Endothelial cell of umbilical vein (primary cell): ENCODE measurements at regions not wholly inside any gene's neighbourhood (a gene's known extent, or its start where the extent isn't known, plus 50 kb on each side); places are given as distances from the start of the nearest gene placed in this dataset.

Experiments used
- BruUV-seq: library from RNA; stranded (reverse); fragments of 400-500 nt; replicated peaks from 2 replicates; lab custom pipeline; 2021; lab: Mats Ljungman, UMichigan
- CTCF ChIA-PET: fragments of 300-600, 350-600 bp; sonication (Branson Sonifier 250); formaldehyde crosslinking; loops from one replicate; lab custom pipeline; 2021; ENCODE audit warnings: antibody characterized with exemption, inconsistent platforms; lab: Charles Lee
- POLR2A ChIA-PET: fragments of 300-600, 350-600 bp; sonication (Branson Sonifier 250); formaldehyde crosslinking; loops from one replicate; lab custom pipeline; 2021; ENCODE audit warnings: antibody characterized with exemption, inconsistent platforms; lab: Charles Lee
- DNase-seq: peaks from one replicate; pipeline ENCODE4 v3.0.0-alpha.2; 2011; ENCODE audit warnings: low read depth, low spot score
- FAIRE-seq: peaks from 2 replicates; lab custom pipeline; 2011; peaks lifted over from hg19 to GRCh38; lab: Jason Lieb, UNC
- H2AFZ ChIP-seq: 2 replicates; pipeline ENCODE4 v1.6.0; 2012; ENCODE audit warnings: low read depth, low read length, control low read depth, inconsistent platforms
- H3K27ac ChIP-seq: 2 replicates; pipeline ENCODE4 v1.5.1; 2011; ENCODE audit warnings: low read depth, mild to moderate bottlenecking, control low read depth, low read length, moderate library complexity; ENCODE audit not compliant: insufficient read depth
- H3K27me3 ChIP-seq, 2 experiments: 2 replicates each; pipeline versions ENCODE4 v1.6.0 to v1.6.1; 2011; ENCODE audit warnings: low read length in 2 of 2, mixed read lengths in 1 of 2; ENCODE audit not compliant: control insufficient read depth in 2 of 2, insufficient read depth in 2 of 2
- H3K36me3 ChIP-seq, 2 experiments: 2 replicates in 1 of 2; 3 replicates in 1 of 2; pipeline ENCODE4 v1.5.1; 2011; ENCODE audit warnings: low read length in 2 of 2, mild to moderate bottlenecking in 1 of 2, moderate library complexity in 1 of 2; ENCODE audit not compliant: control insufficient read depth in 2 of 2, insufficient read depth in 2 of 2; ENCODE audit errors: extremely low read depth in 1 of 2
- H3K4me1 ChIP-seq: 3 replicates; pipeline ENCODE4 v1.5.1; 2011; ENCODE audit warnings: mild to moderate bottlenecking, low read length; ENCODE audit not compliant: control insufficient read depth, insufficient read depth; ENCODE audit errors: extremely low read depth
- H3K4me2 ChIP-seq: 2 replicates; pipeline ENCODE4 v1.6.1; 2011; ENCODE audit warnings: low read length, control low read depth, mixed read lengths; ENCODE audit not compliant: insufficient read depth
- H3K4me3 ChIP-seq, 3 experiments: fragments of 200-600 bp in 1 of 3; sonication (generic), shearing (Covaris generic) in 1 of 3; replicated peaks in 1 of 3; 2 replicates each; pipeline ENCODE4 v1.5.1; 2011 to 2016; ENCODE audit warnings: control low read depth in 3 of 3, low read length in 3 of 3, mild to moderate bottlenecking in 2 of 3, inconsistent platforms in 1 of 3, low read depth in 1 of 3, moderate library complexity in 1 of 3; ENCODE audit not compliant: insufficient read depth in 1 of 3
- H3K79me2 ChIP-seq: 2 replicates; pipeline ENCODE4 v1.6.0; 2012; ENCODE audit warnings: low read length, inconsistent platforms; ENCODE audit not compliant: control insufficient read depth, insufficient read depth
- H3K9ac ChIP-seq: replicated peaks from 2 replicates; pipeline ENCODE3; 2011; ENCODE audit warnings: low read length, control low read depth; ENCODE audit not compliant: insufficient read depth; ENCODE audit errors: extremely low read depth
- H3K9me1 ChIP-seq: replicated peaks from 3 replicates; pipeline ENCODE4 v1.6.0; 2011; ENCODE audit warnings: mild to moderate bottlenecking, low read length; ENCODE audit not compliant: control insufficient read depth, insufficient read depth; ENCODE audit errors: extremely low read depth
- H3K9me3 ChIP-seq: replicated peaks from 2 replicates; pipeline ENCODE4 v1.5.1; 2012; ENCODE audit warnings: low read length, inconsistent platforms; ENCODE audit not compliant: control insufficient read depth, insufficient read depth
- H4K20me1 ChIP-seq: replicated peaks from 2 replicates; pipeline ENCODE3; 2011; ENCODE audit warnings: mild to moderate bottlenecking, low read length; ENCODE audit not compliant: control insufficient read depth, insufficient read depth; ENCODE audit errors: extremely low read depth
- FOS ChIP-seq: IDR thresholded peaks from 2 replicates; pipeline ENCODE4 v1.6.1; 2011; ENCODE audit warnings: mild to moderate bottlenecking, low read length, moderate library complexity, borderline replicate concordance; ENCODE audit not compliant: insufficient read depth
- GATA2 ChIP-seq: IDR thresholded peaks from 2 replicates; pipeline ENCODE4 v1.7.0; 2011; ENCODE audit warnings: low read depth, mild to moderate bottlenecking, moderate library complexity, mixed read lengths, low read length; ENCODE audit not compliant: insufficient read length, insufficient read depth
- JUN ChIP-seq: IDR thresholded peaks from 2 replicates; pipeline ENCODE4 v1.6.1; 2011; ENCODE audit warnings: borderline replicate concordance, low read depth; ENCODE audit not compliant: insufficient read length, insufficient read depth
- MYC ChIP-seq: IDR thresholded peaks from one replicate; pipeline ENCODE4 v1.6.1; 2011; ENCODE audit warnings: mild to moderate bottlenecking, low read depth, low read length
- POLR2A ChIP-seq: IDR thresholded peaks from 2 replicates; pipeline ENCODE4 v1.6.1; 2012; ENCODE audit warnings: low read depth, mild to moderate bottlenecking, control low read depth, low read length
- POLR2AphosphoS5 ChIP-seq: IDR thresholded peaks from 2 replicates; pipeline ENCODE4 v1.6.1; 2012; ENCODE audit warnings: low read depth, mild to moderate bottlenecking, control low read depth, low read length, moderate library complexity; ENCODE audit not compliant: insufficient read depth
- dilution Hi-C: fragments of 300-500 bp; cut with MboI; formaldehyde crosslinking; loops from one replicate; pipeline ENCODE4 v1.15.0; 2019; ENCODE audit warnings: low sequenced_read_pairs; ENCODE audit not compliant: extremely low pct_ligation_motif_present
- intact Hi-C: fragments of 100-400 bp; cut with micrococcal nuclease; formaldehyde crosslinking; loops from one replicate; pipeline ENCODE4 v1.10.0; 2022
- TF ChIP-seq, protein P1 (sequence below): IDR thresholded peaks from 2 replicates; pipeline ENCODE4 v1.6.1; 2011; ENCODE audit not compliant: insufficient read depth, insufficient read length
- TF ChIP-seq, protein P2 (sequence below), 2 donors: IDR thresholded peaks; 1 replicate in 1 of 2; 2 replicates in 1 of 2; pipeline ENCODE4 v1.5.1; 2011; ENCODE audit warnings: low read length in 2 of 2, mild to moderate bottlenecking in 2 of 2, moderate library complexity in 2 of 2, control low read depth in 1 of 2, inconsistent platforms in 1 of 2, low read depth in 1 of 2; ENCODE audit not compliant: insufficient read depth in 1 of 2; ENCODE audit errors: extremely low read depth in 1 of 2

DNA sequence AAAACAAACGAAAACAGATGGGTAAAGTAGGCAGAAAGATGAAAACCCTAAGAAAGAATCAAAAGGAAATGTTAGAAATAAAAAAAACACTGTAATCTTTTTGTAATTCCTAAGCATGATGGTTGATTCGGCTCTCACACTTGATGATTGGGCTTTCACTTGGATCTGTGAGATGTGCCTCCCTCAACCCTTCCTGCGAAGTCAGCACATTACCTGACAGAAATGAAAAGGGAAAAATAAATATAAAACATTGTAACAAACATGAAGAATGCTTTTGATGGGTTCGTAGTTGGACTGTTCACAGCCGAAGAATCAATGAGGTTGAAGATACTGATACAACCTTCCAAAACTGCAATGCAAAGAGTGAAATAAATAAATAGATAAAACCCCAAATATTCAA, 99.8 kb downstream of the AKR1D1 start:
- Histone ChIP-seq H2AFZ (no peak overlapping the region), H3K9me3 (no peaks in the 10 kb centered on the region), H3K27me3 (no peaks in the 10 kb centered on the region), H3K27ac (no peak overlapping the region), H3K36me3 (no peaks in the 10 kb centered on the region), H3K9me1 (no peaks in the 10 kb centered on the region), H3K4me2 (no peak overlapping the region), H3K9ac (no peak overlapping the region), H4K20me1 (no peaks in the 10 kb centered on the region), H3K79me2 (no peaks in the 10 kb centered on the region), H3K4me1 (no peaks in the 10 kb centered on the region), H3K4me3 (no peak overlapping the region)
- dilution Hi-C loops (no loop called here), intact Hi-C loops (no loop called here)
- BruUV-seq, result no TSS peak
- FAIRE-seq (no peak), DNase-seq (no peak)
- ChIA-PET POLR2A (no interaction called here), CTCF (no interaction called here)
- no peak for TF ChIP-seq FOS
- TF ChIP-seq POLR2AphosphoS5, result no peak
- no peak for TF ChIP-seq JUN
- TF ChIP-seq, protein P1, sequence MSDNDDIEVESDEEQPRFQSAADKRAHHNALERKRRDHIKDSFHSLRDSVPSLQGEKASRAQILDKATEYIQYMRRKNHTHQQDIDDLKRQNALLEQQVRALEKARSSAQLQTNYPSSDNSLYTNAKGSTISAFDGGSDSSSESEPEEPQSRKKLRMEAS, result no peak
- TF ChIP-seq MYC, result no peak
- TF ChIP-seq, protein P2, sequence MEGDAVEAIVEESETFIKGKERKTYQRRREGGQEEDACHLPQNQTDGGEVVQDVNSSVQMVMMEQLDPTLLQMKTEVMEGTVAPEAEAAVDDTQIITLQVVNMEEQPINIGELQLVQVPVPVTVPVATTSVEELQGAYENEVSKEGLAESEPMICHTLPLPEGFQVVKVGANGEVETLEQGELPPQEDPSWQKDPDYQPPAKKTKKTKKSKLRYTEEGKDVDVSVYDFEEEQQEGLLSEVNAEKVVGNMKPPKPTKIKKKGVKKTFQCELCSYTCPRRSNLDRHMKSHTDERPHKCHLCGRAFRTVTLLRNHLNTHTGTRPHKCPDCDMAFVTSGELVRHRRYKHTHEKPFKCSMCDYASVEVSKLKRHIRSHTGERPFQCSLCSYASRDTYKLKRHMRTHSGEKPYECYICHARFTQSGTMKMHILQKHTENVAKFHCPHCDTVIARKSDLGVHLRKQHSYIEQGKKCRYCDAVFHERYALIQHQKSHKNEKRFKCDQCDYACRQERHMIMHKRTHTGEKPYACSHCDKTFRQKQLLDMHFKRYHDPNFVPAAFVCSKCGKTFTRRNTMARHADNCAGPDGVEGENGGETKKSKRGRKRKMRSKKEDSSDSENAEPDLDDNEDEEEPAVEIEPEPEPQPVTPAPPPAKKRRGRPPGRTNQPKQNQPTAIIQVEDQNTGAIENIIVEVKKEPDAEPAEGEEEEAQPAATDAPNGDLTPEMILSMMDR (IDR thresholded peaks at IDR 0.05; ENCODE audit: extremely low read depth in 1 of 2, insufficient read depth in 1 of 2, low read depth in 1 of 2, low read length in 2 of 2), result no peak

DNA sequence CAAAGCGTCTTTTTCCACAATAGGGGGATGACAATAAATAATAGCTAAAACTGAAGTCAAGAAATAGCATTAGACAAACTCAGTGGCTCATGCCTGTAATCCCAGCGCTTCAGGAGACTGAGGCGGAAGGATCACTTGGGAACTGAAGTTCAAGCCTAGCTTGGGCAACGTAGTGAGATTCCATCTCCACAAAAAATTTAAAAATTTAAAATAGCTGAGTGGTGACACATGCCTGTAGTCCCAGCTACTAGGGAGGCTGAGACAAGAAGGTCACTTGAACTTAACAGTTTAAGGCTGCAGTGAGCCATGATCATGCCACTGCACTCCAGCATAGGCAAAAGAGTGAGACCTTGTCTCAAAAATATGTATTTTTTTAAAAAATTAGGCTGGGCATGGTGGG, 107.9 kb downstream of the AKR1D1 start:
- Histone ChIP-seq H3K79me2 (no peaks in the 10 kb centered on the region), H3K9me3 (no peaks in the 10 kb centered on the region), H3K27ac (no peak overlapping the region), H3K9me1 (no peaks in the 10 kb centered on the region), H3K9ac (no peak overlapping the region), H3K36me3 (no peaks in the 10 kb centered on the region), H3K4me3 (no peak overlapping the region), H3K4me2 (no peak overlapping the region), H3K4me1 (no peaks in the 10 kb centered on the region), H3K27me3 (no peaks in the 10 kb centered on the region), H2AFZ (no peak overlapping the region), H4K20me1 (no peaks in the 10 kb centered on the region)
- FAIRE-seq, result no peak
- BruUV-seq, result no TSS peak
- ChIA-PET CTCF (no interaction called here), POLR2A (no interaction called here)
- no peak for DNase-seq
- dilution Hi-C loops (no loop called here), intact Hi-C loops (no loop called here)
- no peak for TF ChIP-seq POLR2AphosphoS5
- TF ChIP-seq, protein P1, result no peak
- TF ChIP-seq JUN, result no peak
- TF ChIP-seq GATA2, result no peak
- TF ChIP-seq POLR2A, result no peak
